Osteoblast (primary cell): ENCODE measurements at regions not wholly inside any gene's neighbourhood (a gene's known extent, or its start where the extent isn't known, plus 50 kb on each side); places are given as distances from the start of the nearest gene placed in this dataset.

Source experiments
- DNase-seq: peaks from one replicate; pipeline ENCODE4 v3.0.0; 2011; ENCODE audit warnings: low spot score, mixed read lengths; ENCODE audit not compliant: insufficient read length; ENCODE audit errors: missing footprints
- H2AFZ ChIP-seq: 2 replicates; pipeline ENCODE4 v1.6.0; 2011; ENCODE audit warnings: mild to moderate bottlenecking, low read length
- H3K27ac ChIP-seq: 2 replicates; pipeline ENCODE4 v1.5.1; 2011; ENCODE audit warnings: mild to moderate bottlenecking, low read depth, low read length, moderate library complexity
- H3K27me3 ChIP-seq: 2 replicates; pipeline ENCODE4 v1.6.0; 2012; ENCODE audit warnings: mild to moderate bottlenecking, control low read depth, inconsistent platforms, low read length, moderate library complexity; ENCODE audit not compliant: insufficient read depth
- H3K36me3 ChIP-seq: 2 replicates; pipeline ENCODE4 v1.5.1; 2011; ENCODE audit warnings: mild to moderate bottlenecking, low read length, control low read depth, moderate library complexity; ENCODE audit not compliant: insufficient read depth
- H3K4me1 ChIP-seq: 2 replicates; pipeline ENCODE4 v1.5.1; 2011; ENCODE audit warnings: mild to moderate bottlenecking, low read length, control low read depth, moderate library complexity; ENCODE audit not compliant: insufficient read depth
- H3K4me2 ChIP-seq: 2 replicates; pipeline ENCODE4 v1.6.0; 2011; ENCODE audit warnings: mild to moderate bottlenecking, low read length; ENCODE audit not compliant: insufficient read depth
- H3K4me3 ChIP-seq: fragments of 200-600 bp; sonication (generic); 3 replicates; pipeline ENCODE4 v1.5.1; 2012; ENCODE audit warnings: mild to moderate bottlenecking, low read length, inconsistent platforms; ENCODE audit not compliant: insufficient read depth
- H3K79me2 ChIP-seq: 2 replicates; pipeline ENCODE4 v1.6.0; 2012; ENCODE audit warnings: mild to moderate bottlenecking, low read length, control low read depth, inconsistent platforms; ENCODE audit not compliant: insufficient read depth
- H3K9me3 ChIP-seq: 2 replicates; pipeline ENCODE4 v1.5.1; 2011; ENCODE audit warnings: low read depth, low read length, control low read depth
- H4K20me1 ChIP-seq: 2 replicates; pipeline ENCODE4 v1.6.0; 2012; ENCODE audit warnings: mild to moderate bottlenecking, low read length, control low read depth; ENCODE audit not compliant: insufficient read depth
- CTCF ChIP-seq: IDR thresholded peaks from 2 replicates; pipeline ENCODE4 v1.5.1; 2011; ENCODE audit warnings: mild to moderate bottlenecking, low read depth, low read length, moderate library complexity; ENCODE audit errors: extremely low read depth

GRCh38 chr2:19195661-19196060 is 162.8 kb downstream of the OSR1 start:
- no peak for DNase-seq
- Histone ChIP-seq H3K79me2 (no peaks in the 10 kb centered on the region), H3K27me3 (no peaks in the 10 kb centered on the region)

GRCh38 chr2:19189391-19189790 is 169.0 kb downstream of the OSR1 start:
- H3K4me3 ChIP-seq, result no peak overlapping the region
- DNase-seq, result no peak

More at GRCh38 chr2:19195661-19196060, 162.8 kb downstream of the OSR1 start:
- TF ChIP-seq CTCF, result no peak
- Histone ChIP-seq H3K36me3 (no peaks in the 10 kb centered on the region), H2AFZ (no peak overlapping the region), H3K4me1 (no peaks in the 10 kb centered on the region), H3K27ac (no peak overlapping the region), H4K20me1 (no peaks in the 10 kb centered on the region), H3K4me2 (peak overlapping the region; percentile 10), H3K9me3 (no peaks in the 10 kb centered on the region), H3K4me3 (no peak overlapping the region)

GRCh38 chr2:19187323-19188020 is 171.0 kb downstream of the OSR1 start:
- Histone ChIP-seq H3K9me3 (no peaks in the 10 kb centered on the region), H3K4me3 (no peak overlapping the region), H3K27ac (no peak overlapping the region), H3K36me3 (no peaks in the 10 kb centered on the region), H3K4me2 (peak overlapping the region; percentile 33), H3K27me3 (no peaks in the 10 kb centered on the region), H3K79me2 (no peaks in the 10 kb centered on the region), H4K20me1 (no peaks in the 10 kb centered on the region), H2AFZ (peak overlapping the region; percentile 26), H3K4me1 (peaks cover 25% of the 10 kb centered on the region)
- DNase-seq, result peak; percentile 68
- TF ChIP-seq CTCF, result no peak

More at GRCh38 chr2:19189391-19189790, 169.0 kb downstream of the OSR1 start:
- Histone ChIP-seq H3K4me1 (peaks cover 25% of the 10 kb centered on the region), H3K79me2 (no peaks in the 10 kb centered on the region), H4K20me1 (no peaks in the 10 kb centered on the region), H3K36me3 (no peaks in the 10 kb centered on the region), H3K9me3 (no peaks in the 10 kb centered on the region), H3K27me3 (no peaks in the 10 kb centered on the region), H3K4me2 (no peak overlapping the region), H3K27ac (no peak overlapping the region), H2AFZ (no peak overlapping the region)
- TF ChIP-seq CTCF, result no peak

- Histone ChIP-seq H3K4me2 (no peak overlapping the region), H3K4me3 (no peak overlapping the region), H3K79me2 (no peaks in the 10 kb centered on the region), H3K36me3 (no peaks in the 10 kb centered on the region), H3K4me1 (peaks cover 25% of the 10 kb centered on the region), H4K20me1 (no peaks in the 10 kb centered on the region), H3K27me3 (no peaks in the 10 kb centered on the region), H3K9me3 (no peaks in the 10 kb centered on the region), H2AFZ (peak overlapping the region; percentile 61), H3K27ac (peak overlapping the region; percentile 11)
- no peak for DNase-seq
- no peak for TF ChIP-seq CTCF
Observed at GRCh38 chr2:19185086-19185485, 173.3 kb downstream of the OSR1 start.
